WTC11 (cell line): ENCODE measurements at regions not wholly inside any gene's neighbourhood (a gene's known extent, or its start where the extent isn't known, plus 50 kb on each side); places are given as distances from the start of the nearest gene placed in this dataset.

Experiments
- CBFB ChIP-seq: sonication (generic); formaldehyde crosslinking; IDR thresholded peaks from 2 replicates; pipeline ENCODE4 v1.8.1; 2022; ENCODE audit warnings: mild to moderate bottlenecking, low read depth, missing genetic modification reagents
- RELA ChIP-seq: sonication (generic); formaldehyde crosslinking; IDR thresholded peaks from 2 replicates; pipeline ENCODE4 v1.8.1; 2022; ENCODE audit warnings: missing genetic modification reagents, mild to moderate bottlenecking, borderline replicate concordance
- TF ChIP-seq, protein P1 (sequence below): sonication (generic); formaldehyde crosslinking; IDR thresholded peaks from 2 replicates; pipeline ENCODE4 v1.8.0; 2022; ENCODE audit warnings: mild to moderate bottlenecking, missing genetic modification reagents
- TF ChIP-seq, protein P2 (sequence below): fragments of 200-600 bp; IDR thresholded peaks from 2 replicates; pipeline ENCODE4 v1.8.0; 2022; ENCODE audit warnings: antibody characterized with exemption

GRCh38 chr1:170414989-170415709, 116.8 kb upstream of the GORAB start:
- TF ChIP-seq, protein P1, sequence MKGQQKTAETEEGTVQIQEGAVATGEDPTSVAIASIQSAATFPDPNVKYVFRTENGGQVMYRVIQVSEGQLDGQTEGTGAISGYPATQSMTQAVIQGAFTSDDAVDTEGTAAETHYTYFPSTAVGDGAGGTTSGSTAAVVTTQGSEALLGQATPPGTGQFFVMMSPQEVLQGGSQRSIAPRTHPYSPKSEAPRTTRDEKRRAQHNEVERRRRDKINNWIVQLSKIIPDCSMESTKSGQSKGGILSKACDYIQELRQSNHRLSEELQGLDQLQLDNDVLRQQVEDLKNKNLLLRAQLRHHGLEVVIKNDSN (CRISPR knock-in tag), result no peak
- TF ChIP-seq CBFB (CRISPR knock-in tag), result no peak
- TF ChIP-seq RELA (CRISPR knock-in tag), result no peak
- TF ChIP-seq, protein P2, sequence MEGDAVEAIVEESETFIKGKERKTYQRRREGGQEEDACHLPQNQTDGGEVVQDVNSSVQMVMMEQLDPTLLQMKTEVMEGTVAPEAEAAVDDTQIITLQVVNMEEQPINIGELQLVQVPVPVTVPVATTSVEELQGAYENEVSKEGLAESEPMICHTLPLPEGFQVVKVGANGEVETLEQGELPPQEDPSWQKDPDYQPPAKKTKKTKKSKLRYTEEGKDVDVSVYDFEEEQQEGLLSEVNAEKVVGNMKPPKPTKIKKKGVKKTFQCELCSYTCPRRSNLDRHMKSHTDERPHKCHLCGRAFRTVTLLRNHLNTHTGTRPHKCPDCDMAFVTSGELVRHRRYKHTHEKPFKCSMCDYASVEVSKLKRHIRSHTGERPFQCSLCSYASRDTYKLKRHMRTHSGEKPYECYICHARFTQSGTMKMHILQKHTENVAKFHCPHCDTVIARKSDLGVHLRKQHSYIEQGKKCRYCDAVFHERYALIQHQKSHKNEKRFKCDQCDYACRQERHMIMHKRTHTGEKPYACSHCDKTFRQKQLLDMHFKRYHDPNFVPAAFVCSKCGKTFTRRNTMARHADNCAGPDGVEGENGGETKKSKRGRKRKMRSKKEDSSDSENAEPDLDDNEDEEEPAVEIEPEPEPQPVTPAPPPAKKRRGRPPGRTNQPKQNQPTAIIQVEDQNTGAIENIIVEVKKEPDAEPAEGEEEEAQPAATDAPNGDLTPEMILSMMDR, result no peak
